Astrocyte of the cerebellum (primary cell): ENCODE measurements at regions not wholly inside any gene's neighbourhood (a gene's known extent, or its start where the extent isn't known, plus 50 kb on each side); places are given as distances from the start of the nearest gene placed in this dataset.
"Not testable (repeated sequence)": the region's sequence is repeated elsewhere in the genome, so short reads cannot be mapped to it uniquely, and the experiment has no call there.

Source experiments
- DNase-seq: peaks from one replicate; pipeline ENCODE4 v3.0.0-alpha.2; 2011; ENCODE audit warnings: low read depth
- H3K4me3 ChIP-seq: 2 replicates; pipeline ENCODE4 v1.5.1; 2011; ENCODE audit warnings: mild to moderate bottlenecking, low read depth, low read length, moderate library complexity
- CTCF ChIP-seq: IDR thresholded peaks from 2 replicates; pipeline ENCODE4 v1.5.1; 2012; ENCODE audit warnings: low read length, low read depth, moderate library complexity, mild to moderate bottlenecking; ENCODE audit errors: missing control alignments
- in situ Hi-C: cut with HindIII; loops from 2 replicates; pipeline ENCODE4 v1.10.0; 2017; ENCODE audit warnings: low sequenced_read_pairs

GRCh38 chr2:111670776-111671175 lies 213.2 kb downstream of the ANAPC1 start:
- no peak for DNase-seq
- TF ChIP-seq CTCF = no peak
- in situ Hi-C loops = no loop called here
- no peak overlapping the region for H3K4me3 ChIP-seq

- no peak overlapping the region for H3K4me3 ChIP-seq
- TF ChIP-seq CTCF = no peak
- no peak for DNase-seq
- in situ Hi-C loops = no loop called here
Observed at GRCh38 chr2:111671426-111672150, 212.4 kb downstream of the ANAPC1 start.

- DNase-seq, in situ Hi-C loops, H3K4me3 ChIP-seq: not testable (repeated sequence)
Observed at GRCh38 chr2:111672641-111673040, 211.4 kb downstream of the ANAPC1 start.

- no peak for TF ChIP-seq CTCF
- in situ Hi-C loops = no loop called here
- H3K4me3 ChIP-seq = no peak overlapping the region
- DNase-seq = no peak
Observed at GRCh38 chr2:111673526-111673925, 210.5 kb downstream of the ANAPC1 start.

- H3K4me3 ChIP-seq = no peak overlapping the region
- TF ChIP-seq CTCF = no peak
- in situ Hi-C loops = no loop called here
- no peak for DNase-seq
Observed at GRCh38 chr2:111675419-111676194, 208.4 kb downstream of the ANAPC1 start.

- in situ Hi-C loops = no loop called here
- no peak overlapping the region for H3K4me3 ChIP-seq
- no peak for TF ChIP-seq CTCF
- no peak for DNase-seq
Observed at GRCh38 chr2:111676291-111676822, 207.6 kb downstream of the ANAPC1 start.

GRCh38 chr2:111678161-111678560 lies 205.8 kb downstream of the ANAPC1 start:
- H3K4me3 ChIP-seq = no peak overlapping the region
- no peak for DNase-seq
- no peak for TF ChIP-seq CTCF
- in situ Hi-C loops = no loop called here
